ENCODE measurements at regions not wholly inside any gene's neighbourhood (a gene's known extent, or its start where the extent isn't known, plus 50 kb on each side); places are given as distances from the start of the nearest gene placed in this dataset.

DNA sequence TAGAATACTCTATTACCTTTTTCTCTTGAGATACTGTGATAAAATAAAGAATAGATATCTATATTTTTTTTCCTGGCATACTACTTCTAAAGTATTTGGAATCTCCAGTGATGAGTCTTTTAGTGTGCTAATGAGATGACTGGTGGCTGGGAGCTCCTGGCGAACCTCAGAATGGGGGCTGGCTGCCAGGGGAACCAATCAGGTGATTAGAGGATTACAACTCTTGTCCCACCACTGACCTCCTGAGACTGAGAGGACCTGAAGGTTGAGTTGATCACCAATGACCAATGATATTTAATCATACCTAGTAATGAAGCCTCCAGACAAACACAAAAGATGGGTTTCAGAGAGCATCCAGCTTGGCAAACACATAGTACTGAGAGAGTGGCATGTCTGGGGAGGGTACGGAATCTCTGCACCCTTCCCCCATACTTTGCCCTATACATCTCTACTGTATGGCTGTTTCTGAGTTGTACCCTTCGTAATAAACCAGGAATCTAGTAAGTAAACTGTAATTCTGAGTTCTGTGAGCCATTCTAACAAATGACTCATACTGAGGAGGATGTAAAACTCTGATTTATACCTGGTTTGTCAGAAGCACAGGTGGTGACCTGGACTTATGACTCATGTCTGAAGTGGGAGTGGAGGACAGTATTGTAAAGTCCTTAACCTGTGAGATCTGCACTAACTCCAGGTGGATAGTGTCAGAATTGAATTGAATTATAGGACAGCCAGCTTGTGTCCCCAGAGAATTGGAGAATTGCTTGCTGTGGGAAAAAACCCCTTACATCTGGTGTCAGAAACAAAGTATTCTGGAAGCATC, 325.3 kb upstream of the LRRC4C start:
- peak; percentile 10 for DNase-seq (ENCODE audit: low read depth)

GRCh38 chr11:41786087-41786486, 326.6 kb upstream of the LRRC4C start:
- Mint-ChIP-seq H3K9me3 (ENCODE audit: unreplicated experiment) (peaks cover under 1% of the 10 kb centered on the region), H3K4me1 (ENCODE audit: low read depth, unreplicated experiment) (peaks cover 9% of the 10 kb centered on the region), H3K27ac (ENCODE audit: unreplicated experiment) (no peak overlapping the region), H3K36me3 (ENCODE audit: low read depth, unreplicated experiment) (no peaks in the 10 kb centered on the region), H3K4me3 (ENCODE audit: unreplicated experiment) (no peak overlapping the region), H3K27me3 (ENCODE audit: low read depth, unreplicated experiment) (no peaks in the 10 kb centered on the region)
- FAIRE-seq (no peak), DNase-seq (ENCODE audit: low read depth) (peak; percentile 35)
- H3K27ac ChIP-seq (ENCODE audit: low read depth, low read length), result no peak overlapping the region
- no peaks in the 10 kb centered on the region for H3K4me1 ChIP-seq (ENCODE audit: insufficient read depth, low read length)
- no peak overlapping the region for H3K4me3 ChIP-seq (ENCODE audit: insufficient read depth, low read depth, low read length)
- H3K4me2 ChIP-seq (ENCODE audit: low read length), result peak overlapping the region; percentile 35
- no peaks in the 10 kb centered on the region for H3K79me2 ChIP-seq (ENCODE audit: insufficient read depth, low read length)
- no peaks in the 10 kb centered on the region for H4K20me1 ChIP-seq (ENCODE audit: insufficient read depth, low read length)
- H3K27me3 ChIP-seq (ENCODE audit: insufficient read depth, low read length), result no peaks in the 10 kb centered on the region
- TF ChIP-seq, protein P1, sequence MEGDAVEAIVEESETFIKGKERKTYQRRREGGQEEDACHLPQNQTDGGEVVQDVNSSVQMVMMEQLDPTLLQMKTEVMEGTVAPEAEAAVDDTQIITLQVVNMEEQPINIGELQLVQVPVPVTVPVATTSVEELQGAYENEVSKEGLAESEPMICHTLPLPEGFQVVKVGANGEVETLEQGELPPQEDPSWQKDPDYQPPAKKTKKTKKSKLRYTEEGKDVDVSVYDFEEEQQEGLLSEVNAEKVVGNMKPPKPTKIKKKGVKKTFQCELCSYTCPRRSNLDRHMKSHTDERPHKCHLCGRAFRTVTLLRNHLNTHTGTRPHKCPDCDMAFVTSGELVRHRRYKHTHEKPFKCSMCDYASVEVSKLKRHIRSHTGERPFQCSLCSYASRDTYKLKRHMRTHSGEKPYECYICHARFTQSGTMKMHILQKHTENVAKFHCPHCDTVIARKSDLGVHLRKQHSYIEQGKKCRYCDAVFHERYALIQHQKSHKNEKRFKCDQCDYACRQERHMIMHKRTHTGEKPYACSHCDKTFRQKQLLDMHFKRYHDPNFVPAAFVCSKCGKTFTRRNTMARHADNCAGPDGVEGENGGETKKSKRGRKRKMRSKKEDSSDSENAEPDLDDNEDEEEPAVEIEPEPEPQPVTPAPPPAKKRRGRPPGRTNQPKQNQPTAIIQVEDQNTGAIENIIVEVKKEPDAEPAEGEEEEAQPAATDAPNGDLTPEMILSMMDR (IDR thresholded peaks at IDR 0.05; ENCODE audit: insufficient read depth, low read depth, low read length), result no peak
- no peak for TF ChIP-seq EZH2 (IDR thresholded peaks at IDR 0.05; ENCODE audit: insufficient read depth, low read length)
- H3K36me3 ChIP-seq (ENCODE audit: insufficient read depth, low read length), result no peaks in the 10 kb centered on the region
- no peak overlapping the region for H2AFZ ChIP-seq (ENCODE audit: low read depth, low read length)
- no peak overlapping the region for H3K9ac ChIP-seq (ENCODE audit: low read length)
- H3K9me3 ChIP-seq (ENCODE audit: insufficient read depth, low read depth, low read length), result peaks cover 2% of the 10 kb centered on the region

More for the DNA sequence above, 325.3 kb upstream of the LRRC4C start:
- Histone ChIP-seq H3K36me3 (ENCODE audit: insufficient read depth, low read length) (no peaks in the 10 kb centered on the region), H3K9ac (ENCODE audit: low read length) (no peak overlapping the region), H3K4me2 (ENCODE audit: low read length) (peak overlapping the region; percentile 46), H2AFZ (ENCODE audit: low read depth, low read length) (no peak overlapping the region), H3K4me3 (ENCODE audit: insufficient read depth, low read depth, low read length) (no peak overlapping the region), H3K9me3 (ENCODE audit: insufficient read depth, low read depth, low read length) (no peaks in the 10 kb centered on the region), H3K79me2 (ENCODE audit: insufficient read depth, low read length) (no peaks in the 10 kb centered on the region), H3K27ac (ENCODE audit: low read depth, low read length) (no peak overlapping the region), H3K4me1 (ENCODE audit: insufficient read depth, low read length) (no peaks in the 10 kb centered on the region), H4K20me1 (ENCODE audit: insufficient read depth, low read length) (no peaks in the 10 kb centered on the region), H3K27me3 (ENCODE audit: insufficient read depth, low read length) (no peaks in the 10 kb centered on the region)
- Mint-ChIP-seq H3K36me3 (ENCODE audit: low read depth, unreplicated experiment) (no peaks in the 10 kb centered on the region), H3K4me1 (ENCODE audit: low read depth, unreplicated experiment) (peaks cover 9% of the 10 kb centered on the region), H3K4me3 (ENCODE audit: unreplicated experiment) (no peak overlapping the region), H3K27me3 (ENCODE audit: low read depth, unreplicated experiment) (no peaks in the 10 kb centered on the region), H3K9me3 (ENCODE audit: unreplicated experiment) (no peaks in the 10 kb centered on the region), H3K27ac (ENCODE audit: unreplicated experiment) (no peak overlapping the region)
- TF ChIP-seq EZH2 (IDR thresholded peaks at IDR 0.05; ENCODE audit: insufficient read depth, low read length), result no peak
- TF ChIP-seq, protein P1 (IDR thresholded peaks at IDR 0.05; ENCODE audit: insufficient read depth, low read depth, low read length), result no peak
- FAIRE-seq, result no peak

DNA sequence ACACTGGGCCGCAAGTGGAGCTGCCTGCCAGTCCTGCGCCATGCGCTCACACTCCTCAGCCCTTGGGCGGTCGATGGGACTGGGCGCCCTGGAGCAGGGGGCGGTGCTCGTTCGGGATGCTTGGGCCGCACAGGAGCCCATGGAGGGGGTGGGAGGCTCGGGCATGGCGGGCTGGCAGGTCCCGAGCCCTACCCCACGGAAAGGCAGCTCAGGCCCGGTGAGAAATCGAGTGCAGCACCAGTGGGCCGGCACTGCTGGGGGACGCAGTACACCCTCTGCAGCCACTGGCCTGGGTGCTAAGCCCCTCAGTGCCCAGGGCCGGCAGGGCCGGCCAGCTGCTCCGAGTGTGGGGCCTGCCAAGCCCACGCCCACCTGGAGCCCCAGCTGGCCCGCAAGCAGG, 328.7 kb upstream of the LRRC4C start:
- H3K27me3 Mint-ChIP-seq (ENCODE audit: low read depth, unreplicated experiment), result no peaks in the 10 kb centered on the region
- no peak overlapping the region for H2AFZ ChIP-seq (ENCODE audit: low read depth, low read length)
- H3K9me3 Mint-ChIP-seq (ENCODE audit: unreplicated experiment), result peaks cover 12% of the 10 kb centered on the region
- H3K4me3 Mint-ChIP-seq (ENCODE audit: unreplicated experiment), result no peak overlapping the region
- H3K79me2 ChIP-seq (ENCODE audit: insufficient read depth, low read length), result no peaks in the 10 kb centered on the region
- H3K36me3 ChIP-seq (ENCODE audit: insufficient read depth, low read length), result no peaks in the 10 kb centered on the region
- peaks cover 6% of the 10 kb centered on the region for H3K9me3 ChIP-seq (ENCODE audit: insufficient read depth, low read depth, low read length)
- no peak overlapping the region for H3K4me2 ChIP-seq (ENCODE audit: low read length)
- DNase-seq (ENCODE audit: low read depth) (no peak), FAIRE-seq (no peak)
- peaks cover 9% of the 10 kb centered on the region for H3K4me1 Mint-ChIP-seq (ENCODE audit: low read depth, unreplicated experiment)
- TF ChIP-seq, protein P1 (IDR thresholded peaks at IDR 0.05; ENCODE audit: insufficient read depth, low read depth, low read length), result no peak
- no peak for TF ChIP-seq EZH2 (IDR thresholded peaks at IDR 0.05; ENCODE audit: insufficient read depth, low read length)
- no peaks in the 10 kb centered on the region for H3K4me1 ChIP-seq (ENCODE audit: insufficient read depth, low read length)
- H3K27ac ChIP-seq (ENCODE audit: low read depth, low read length), result no peak overlapping the region
- H3K36me3 Mint-ChIP-seq (ENCODE audit: low read depth, unreplicated experiment), result no peaks in the 10 kb centered on the region
- no peaks in the 10 kb centered on the region for H3K27me3 ChIP-seq (ENCODE audit: insufficient read depth, low read length)
- no peak overlapping the region for H3K27ac Mint-ChIP-seq (ENCODE audit: unreplicated experiment)
- H3K4me3 ChIP-seq (ENCODE audit: insufficient read depth, low read depth, low read length), result no peak overlapping the region
- no peak overlapping the region for H3K9ac ChIP-seq (ENCODE audit: low read length)
- H4K20me1 ChIP-seq (ENCODE audit: insufficient read depth, low read length), result no peaks in the 10 kb centered on the region
